Hematopoietic multipotent progenitor cell treated with erythropoietin and hydrocortisone succinate and interleukin-3 and kit ligand, for 17 days (in vitro differentiated cells): ENCODE measurements at regions not wholly inside any gene's neighbourhood (a gene's known extent, or its start where the extent isn't known, plus 50 kb on each side); places are given as distances from the start of the nearest gene placed in this dataset.

Experiments
- DNase-seq: peaks from one replicate; pipeline ENCODE4 v3.0.0-alpha.2; 2015; ENCODE audit warnings: low spot score

GRCh38 chr2:15765686-15766302 is 174.1 kb downstream of the DDX1 start:
- no peak for DNase-seq

- DNase-seq: no peak
Measured at GRCh38 chr2:15766303-15766861, 174.0 kb upstream of the MYCN start.

- no peak for DNase-seq
Measured at GRCh38 chr2:15766911-15767597, 173.3 kb upstream of the MYCN start.

- DNase-seq: no peak
Measured at GRCh38 chr2:15767679-15768078, 172.7 kb upstream of the MYCN start.

GRCh38 chr2:15768142-15768541 is 172.2 kb upstream of the MYCN start:
- DNase-seq: no peak

- DNase-seq: no peak
Measured at GRCh38 chr2:15768615-15769014, 171.7 kb upstream of the MYCN start.

GRCh38 chr2:15769235-15769634 is 171.1 kb upstream of the MYCN start:
- no peak for DNase-seq

- no peak for DNase-seq
Measured at GRCh38 chr2:15769676-15770547, 170.4 kb upstream of the MYCN start.

GRCh38 chr2:15770606-15771005 is 169.7 kb upstream of the MYCN start:
- DNase-seq: no peak

- DNase-seq: no peak
Measured at GRCh38 chr2:15771124-15771523, 169.2 kb upstream of the MYCN start.

GRCh38 chr2:15772086-15772595 is 168.2 kb upstream of the MYCN start:
- DNase-seq: no peak

- DNase-seq: no peak
Measured at GRCh38 chr2:15772681-15773080, 167.7 kb upstream of the MYCN start.

- DNase-seq: no peak
Measured at GRCh38 chr2:15773204-15773603, 167.1 kb upstream of the MYCN start.

- no peak for DNase-seq
Measured at GRCh38 chr2:15773846-15774245, 166.5 kb upstream of the MYCN start.

- DNase-seq: no peak
Measured at GRCh38 chr2:15775753-15776628, 164.4 kb upstream of the MYCN start.

GRCh38 chr2:15776629-15776919 is 163.8 kb upstream of the MYCN start:
- no peak for DNase-seq

- no peak for DNase-seq
Measured at GRCh38 chr2:15776992-15777702, 163.2 kb upstream of the MYCN start.

GRCh38 chr2:15777795-15778371 is 162.5 kb upstream of the MYCN start:
- DNase-seq: no peak

- no peak for DNase-seq
Measured at GRCh38 chr2:15778529-15779219, 161.7 kb upstream of the MYCN start.
